Parathyroid adenoma (tissue), 2 donors: ENCODE measurements at regions not wholly inside any gene's neighbourhood (a gene's known extent, or its start where the extent isn't known, plus 50 kb on each side); places are given as distances from the start of the nearest gene placed in this dataset.

Experiments
- H2AFZ ChIP-seq: fragments of 300-600 bp; sonication (generic); one replicate; pipeline ENCODE4 v1.7.0; 2017; ENCODE audit warnings: antibody characterized with exemption, mild to moderate bottlenecking
- H3K27ac ChIP-seq: fragments of 300-600 bp; sonication (generic); one replicate; pipeline ENCODE4 v1.7.0; 2017
- H3K27me3 ChIP-seq: fragments of 300-600 bp; sonication (generic); one replicate; pipeline ENCODE4 v1.7.0; 2017; ENCODE audit warnings: low read length; ENCODE audit not compliant: control insufficient read depth, insufficient read depth
- H3K36me3 ChIP-seq: fragments of 300-600 bp; sonication (generic); one replicate; pipeline ENCODE4 v1.7.0; 2017; ENCODE audit warnings: low read length; ENCODE audit not compliant: control insufficient read depth, insufficient read depth
- H3K4me1 ChIP-seq: fragments of 300-600 bp; sonication (generic); one replicate; pipeline ENCODE4 v1.7.0; 2017; ENCODE audit warnings: control low read depth
- H3K4me2 ChIP-seq: fragments of 300-600 bp; sonication (generic); one replicate; pipeline ENCODE4 v1.7.0; 2017; ENCODE audit warnings: low read length
- H3K4me3 ChIP-seq: fragments of 300-600 bp; sonication (generic); one replicate; pipeline ENCODE4 v1.7.0; 2017; ENCODE audit warnings: low read depth, low read length
- H3K79me2 ChIP-seq: fragments of 300-600 bp; sonication (generic); one replicate; pipeline ENCODE4 v1.7.0; 2017; ENCODE audit warnings: control low read depth
- H3K9ac ChIP-seq: fragments of 300-600 bp; sonication (generic); one replicate; pipeline ENCODE4 v1.7.0; 2017; ENCODE audit warnings: mild to moderate bottlenecking
- H3K9me3 ChIP-seq: fragments of 300-600 bp; sonication (generic); one replicate; pipeline ENCODE4 v1.7.0; 2017; ENCODE audit warnings: low read length; ENCODE audit not compliant: control insufficient read depth
- TF ChIP-seq, protein P1 (sequence below): fragments of 300-600 bp; sonication (generic); IDR thresholded peaks from one replicate; pipeline ENCODE4 v1.7.0; 2017; ENCODE audit warnings: antibody characterized with exemption, mild to moderate bottlenecking
- donor health status: primary hyperparathyroidism.

DNA sequence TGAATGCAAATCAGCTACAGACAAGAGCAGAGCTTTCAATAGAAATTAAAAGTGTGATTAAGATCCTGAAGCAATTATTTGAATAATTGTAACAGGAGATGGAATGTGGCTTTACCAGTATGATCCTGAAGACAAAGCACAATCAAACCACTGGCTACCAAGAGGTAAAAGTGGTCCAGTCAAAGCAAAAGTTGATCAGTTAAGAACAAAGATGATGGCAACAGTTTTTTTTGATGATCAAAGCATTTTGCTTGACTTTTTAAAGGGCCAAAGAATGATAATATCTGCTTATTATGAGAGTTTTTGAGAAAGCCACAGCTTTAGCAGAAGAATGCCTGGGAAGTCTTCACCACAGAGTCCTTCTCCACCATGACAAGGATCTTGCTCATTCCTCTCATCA, 409.2 kb downstream of the CSNK1G3 start:
- no peaks in the 10 kb centered on the region for H3K79me2 ChIP-seq
- no peaks in the 10 kb centered on the region for H3K27me3 ChIP-seq

DNA sequence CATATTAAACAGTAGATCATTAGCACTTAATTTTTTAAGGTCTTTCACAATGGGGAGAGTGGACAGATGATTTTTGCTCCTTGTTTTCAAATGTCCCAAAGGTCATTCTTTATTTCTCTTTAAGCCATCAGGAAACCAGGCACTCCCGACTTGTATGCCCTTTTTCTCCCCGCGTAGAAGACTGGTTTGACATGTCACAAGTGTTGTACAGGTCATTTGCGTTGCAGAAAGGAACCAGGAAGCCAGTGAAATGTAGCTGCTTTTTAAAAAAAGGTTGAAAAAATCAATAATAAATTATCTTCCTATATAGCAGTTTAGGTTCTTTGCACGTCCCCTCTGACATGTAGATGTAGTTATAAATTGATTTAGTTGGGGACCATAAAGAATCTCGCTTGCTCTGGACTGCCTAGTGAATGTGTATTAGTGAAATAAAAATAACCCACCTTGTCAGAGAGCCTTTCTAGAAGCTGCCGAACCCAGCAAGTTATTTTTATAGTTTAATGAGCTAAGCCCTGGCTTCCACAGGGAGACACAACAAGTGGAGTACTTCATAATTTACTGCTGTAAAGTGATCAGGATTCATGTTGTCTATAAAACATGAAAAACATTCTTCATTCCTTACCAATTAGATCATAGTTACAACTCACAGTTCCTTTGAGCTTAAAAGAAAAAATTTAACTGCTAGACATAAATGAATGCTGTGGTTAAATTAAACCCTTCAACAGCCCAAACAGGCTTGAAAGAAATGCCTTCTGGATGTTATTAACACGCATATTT, 404.6 kb downstream of the CSNK1G3 start:
- H3K4me3 ChIP-seq = no peak overlapping the region
- no peaks in the 10 kb centered on the region for H3K36me3 ChIP-seq
- H3K9ac ChIP-seq = no peak overlapping the region
- H3K4me2 ChIP-seq = no peak overlapping the region
- TF ChIP-seq, protein P1, sequence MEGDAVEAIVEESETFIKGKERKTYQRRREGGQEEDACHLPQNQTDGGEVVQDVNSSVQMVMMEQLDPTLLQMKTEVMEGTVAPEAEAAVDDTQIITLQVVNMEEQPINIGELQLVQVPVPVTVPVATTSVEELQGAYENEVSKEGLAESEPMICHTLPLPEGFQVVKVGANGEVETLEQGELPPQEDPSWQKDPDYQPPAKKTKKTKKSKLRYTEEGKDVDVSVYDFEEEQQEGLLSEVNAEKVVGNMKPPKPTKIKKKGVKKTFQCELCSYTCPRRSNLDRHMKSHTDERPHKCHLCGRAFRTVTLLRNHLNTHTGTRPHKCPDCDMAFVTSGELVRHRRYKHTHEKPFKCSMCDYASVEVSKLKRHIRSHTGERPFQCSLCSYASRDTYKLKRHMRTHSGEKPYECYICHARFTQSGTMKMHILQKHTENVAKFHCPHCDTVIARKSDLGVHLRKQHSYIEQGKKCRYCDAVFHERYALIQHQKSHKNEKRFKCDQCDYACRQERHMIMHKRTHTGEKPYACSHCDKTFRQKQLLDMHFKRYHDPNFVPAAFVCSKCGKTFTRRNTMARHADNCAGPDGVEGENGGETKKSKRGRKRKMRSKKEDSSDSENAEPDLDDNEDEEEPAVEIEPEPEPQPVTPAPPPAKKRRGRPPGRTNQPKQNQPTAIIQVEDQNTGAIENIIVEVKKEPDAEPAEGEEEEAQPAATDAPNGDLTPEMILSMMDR = no peak
- no peaks in the 10 kb centered on the region for H3K79me2 ChIP-seq
- H3K4me1 ChIP-seq = no peaks in the 10 kb centered on the region
- no peak overlapping the region for H2AFZ ChIP-seq
- H3K27me3 ChIP-seq = no peaks in the 10 kb centered on the region
- H3K27ac ChIP-seq = no peak overlapping the region
- no peaks in the 10 kb centered on the region for H3K9me3 ChIP-seq

More for the DNA sequence above, 409.2 kb downstream of the CSNK1G3 start:
- TF ChIP-seq, protein P1 = no peak
- Histone ChIP-seq H3K9ac (no peak overlapping the region), H2AFZ (no peak overlapping the region), H3K9me3 (no peaks in the 10 kb centered on the region), H3K36me3 (no peaks in the 10 kb centered on the region), H3K27ac (no peak overlapping the region), H3K4me3 (no peak overlapping the region), H3K4me1 (no peaks in the 10 kb centered on the region), H3K4me2 (no peak overlapping the region)

GRCh38 chr5:123914333-123914732, 402.4 kb downstream of the CSNK1G3 start:
- Histone ChIP-seq H3K4me1 (no peaks in the 10 kb centered on the region), H3K27ac (no peak overlapping the region), H2AFZ (no peak overlapping the region), H3K9me3 (no peaks in the 10 kb centered on the region), H3K4me3 (no peak overlapping the region), H3K79me2 (no peaks in the 10 kb centered on the region), H3K36me3 (no peaks in the 10 kb centered on the region), H3K4me2 (no peak overlapping the region), H3K9ac (no peak overlapping the region), H3K27me3 (no peaks in the 10 kb centered on the region)
- TF ChIP-seq, protein P1 = no peak

- Histone ChIP-seq H3K9ac (no peak overlapping the region), H3K9me3 (no peaks in the 10 kb centered on the region), H3K4me3 (no peak overlapping the region), H3K79me2 (no peaks in the 10 kb centered on the region), H3K4me2 (no peak overlapping the region), H2AFZ (no peak overlapping the region), H3K27ac (no peak overlapping the region), H3K36me3 (no peaks in the 10 kb centered on the region), H3K4me1 (no peaks in the 10 kb centered on the region), H3K27me3 (no peaks in the 10 kb centered on the region)
- TF ChIP-seq, protein P1 = no peak
Measured at GRCh38 chr5:123907349-123907748, 395.4 kb downstream of the CSNK1G3 start.
